NB4 (cell line): ENCODE measurements at regions not wholly inside any gene's neighbourhood (a gene's known extent, or its start where the extent isn't known, plus 50 kb on each side); places are given as distances from the start of the nearest gene placed in this dataset.

Experiments used
- MYC ChIP-seq: IDR thresholded peaks from 2 replicates; pipeline ENCODE4 v1.6.1; 2011; ENCODE audit warnings: low read depth, low read length
- POLR2A ChIP-seq: IDR thresholded peaks from 2 replicates; pipeline ENCODE4 v1.6.1; 2011; ENCODE audit warnings: mild to moderate bottlenecking; ENCODE audit not compliant: insufficient read length; ENCODE audit errors: extremely low read depth
- TF ChIP-seq, protein P1 (sequence below): IDR thresholded peaks from one replicate; pipeline ENCODE4 v1.5.1; 2012; ENCODE audit warnings: low read depth, low read length

DNA sequence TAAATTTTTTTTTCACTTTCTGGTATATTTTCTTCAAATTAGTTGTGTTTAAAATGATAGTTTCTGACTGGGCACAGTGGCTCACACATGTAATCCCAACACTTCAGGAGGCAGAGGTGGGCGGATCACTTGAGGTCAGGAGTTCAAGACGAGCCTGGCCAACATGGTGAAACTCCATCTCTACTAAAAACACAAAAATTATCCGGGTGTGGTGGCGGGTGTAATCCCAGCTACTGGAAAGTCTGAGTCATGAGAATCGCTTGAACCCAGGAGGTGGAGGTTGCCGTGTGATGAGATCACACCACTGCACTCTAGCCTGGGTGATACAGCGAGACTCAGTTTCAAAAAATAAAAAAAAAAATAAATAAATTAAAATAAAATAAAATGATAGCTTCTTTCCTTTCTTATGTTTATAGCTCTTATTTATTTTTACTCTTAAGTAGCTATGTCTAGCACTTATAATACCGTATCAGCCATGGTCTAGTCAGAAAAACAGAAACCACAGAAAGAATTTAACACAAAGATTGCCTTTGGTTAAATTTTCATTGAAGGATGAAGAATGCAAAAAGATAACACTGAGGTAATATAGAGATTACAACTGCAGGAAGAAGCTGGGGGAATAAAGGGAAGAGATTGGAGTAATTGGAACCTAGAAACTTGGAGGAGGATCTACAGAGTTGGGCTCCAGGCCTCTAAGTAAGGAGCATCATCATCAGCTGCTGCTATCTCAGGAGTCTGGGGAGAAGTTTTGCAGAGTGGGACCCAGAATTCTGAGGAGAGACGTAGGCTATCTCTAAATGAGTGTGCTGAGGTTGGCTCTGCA is 54.7 kb upstream of the MBOAT2 start:
- TF ChIP-seq, protein P1, sequence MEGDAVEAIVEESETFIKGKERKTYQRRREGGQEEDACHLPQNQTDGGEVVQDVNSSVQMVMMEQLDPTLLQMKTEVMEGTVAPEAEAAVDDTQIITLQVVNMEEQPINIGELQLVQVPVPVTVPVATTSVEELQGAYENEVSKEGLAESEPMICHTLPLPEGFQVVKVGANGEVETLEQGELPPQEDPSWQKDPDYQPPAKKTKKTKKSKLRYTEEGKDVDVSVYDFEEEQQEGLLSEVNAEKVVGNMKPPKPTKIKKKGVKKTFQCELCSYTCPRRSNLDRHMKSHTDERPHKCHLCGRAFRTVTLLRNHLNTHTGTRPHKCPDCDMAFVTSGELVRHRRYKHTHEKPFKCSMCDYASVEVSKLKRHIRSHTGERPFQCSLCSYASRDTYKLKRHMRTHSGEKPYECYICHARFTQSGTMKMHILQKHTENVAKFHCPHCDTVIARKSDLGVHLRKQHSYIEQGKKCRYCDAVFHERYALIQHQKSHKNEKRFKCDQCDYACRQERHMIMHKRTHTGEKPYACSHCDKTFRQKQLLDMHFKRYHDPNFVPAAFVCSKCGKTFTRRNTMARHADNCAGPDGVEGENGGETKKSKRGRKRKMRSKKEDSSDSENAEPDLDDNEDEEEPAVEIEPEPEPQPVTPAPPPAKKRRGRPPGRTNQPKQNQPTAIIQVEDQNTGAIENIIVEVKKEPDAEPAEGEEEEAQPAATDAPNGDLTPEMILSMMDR, result no peak
- TF ChIP-seq POLR2A (no peak), MYC (no peak)
